NB4 (cell line): ENCODE measurements at regions not wholly inside any gene's neighbourhood (a gene's known extent, or its start where the extent isn't known, plus 50 kb on each side); places are given as distances from the start of the nearest gene placed in this dataset.

Experiments
- CTCF ChIP-seq: IDR thresholded peaks from one replicate; pipeline ENCODE4 v1.5.1; 2012; ENCODE audit warnings: low read depth, low read length
- MYC ChIP-seq: IDR thresholded peaks from 2 replicates; pipeline ENCODE4 v1.6.1; 2011; ENCODE audit warnings: low read depth, low read length
- POLR2A ChIP-seq: IDR thresholded peaks from 2 replicates; pipeline ENCODE4 v1.6.1; 2011; ENCODE audit warnings: mild to moderate bottlenecking; ENCODE audit not compliant: insufficient read length; ENCODE audit errors: extremely low read depth

GRCh38 chr3:132167870-132168269 is 133.1 kb upstream of the CPNE4 start:
- TF ChIP-seq CTCF (no peak), POLR2A (no peak), MYC (no peak)
